Loucy (cell line): ENCODE measurements at regions not wholly inside any gene's neighbourhood (a gene's known extent, or its start where the extent isn't known, plus 50 kb on each side); places are given as distances from the start of the nearest gene placed in this dataset.

Experiments
- H2AFZ ChIP-seq: fragments of 200-600 bp; sonication (generic); 2 replicates; pipeline ENCODE4 v1.6.0; 2016; ENCODE audit warnings: antibody characterized with exemption, mild to moderate bottlenecking, low read length, moderate library complexity
- H3F3A ChIP-seq: fragments of 200-600 bp; 2 replicates; pipeline ENCODE4 v1.6.0; 2016; ENCODE audit warnings: antibody characterized with exemption, low read depth, mild to moderate bottlenecking
- H3K27me3 ChIP-seq: fragments of 200-600 bp; sonication (generic); 2 replicates; pipeline ENCODE4 v1.6.1; 2014; ENCODE audit warnings: low read length, mild to moderate bottlenecking; ENCODE audit not compliant: insufficient read depth, poor library complexity, severe bottlenecking
- H3K36me3 ChIP-seq: fragments of 200-600 bp; sonication (generic); 2 replicates; pipeline ENCODE4 v1.6.1; 2016; ENCODE audit warnings: low read length; ENCODE audit not compliant: insufficient read depth
- H3K4me1 ChIP-seq: fragments of 200-600 bp; sonication (generic); 2 replicates; pipeline ENCODE4 v1.5.1; 2014; ENCODE audit warnings: low read length, mild to moderate bottlenecking; ENCODE audit not compliant: insufficient read depth, poor library complexity, severe bottlenecking
- H3K4me2 ChIP-seq: fragments of 200-600 bp; sonication (generic); 2 replicates; pipeline ENCODE4 v1.6.0; 2014; ENCODE audit warnings: antibody characterized with exemption, low read length, low read depth, mild to moderate bottlenecking; ENCODE audit not compliant: poor library complexity, severe bottlenecking
- H3K4me3 ChIP-seq: fragments of 200-600 bp; sonication (generic); 2 replicates; pipeline ENCODE4 v1.5.1; 2014; ENCODE audit warnings: low read length, mild to moderate bottlenecking, mixed read lengths; ENCODE audit not compliant: poor library complexity, severe bottlenecking
- H3K79me2 ChIP-seq: fragments of 200-600 bp; sonication (generic); 2 replicates; pipeline ENCODE4 v1.6.1; 2014; ENCODE audit warnings: low read length; ENCODE audit not compliant: insufficient read depth
- H3K9ac ChIP-seq: fragments of 200-600 bp; sonication (generic); 2 replicates; pipeline ENCODE4 v1.6.0; 2014; ENCODE audit warnings: mild to moderate bottlenecking, low read depth, low read length, moderate library complexity; ENCODE audit not compliant: poor library complexity, severe bottlenecking
- H3K9me2 ChIP-seq: fragments of 200-600 bp; sonication (generic); replicated peaks from 2 replicates; pipeline ENCODE4 v1.6.1; 2016; ENCODE audit warnings: low read depth, low read length, mixed read lengths
- H3K9me3 ChIP-seq: fragments of 200-600 bp; sonication (generic); 2 replicates; pipeline ENCODE4 v1.6.1; 2014; ENCODE audit warnings: mild to moderate bottlenecking, antibody characterized with exemption, low read length, low read depth; ENCODE audit not compliant: insufficient read depth
- H4K20me1 ChIP-seq: fragments of 200-600 bp; sonication (generic); 2 replicates; pipeline ENCODE4 v1.6.0; 2014; ENCODE audit warnings: antibody characterized with exemption, low read length, mild to moderate bottlenecking; ENCODE audit not compliant: insufficient read depth, poor library complexity, severe bottlenecking
- EZH2phosphoT487 ChIP-seq: fragments of 200-600 bp; IDR thresholded peaks from 2 replicates; pipeline ENCODE4 v1.6.1; 2018; ENCODE audit warnings: antibody characterized with exemption, mild to moderate bottlenecking, moderate library complexity, borderline replicate concordance
- TF ChIP-seq, protein P1 (sequence below): fragments of 200-600 bp; sonication (generic); conservative IDR thresholded peaks from 2 replicates; pipeline ENCODE4 v1.5.1; 2014; ENCODE audit warnings: mild to moderate bottlenecking, antibody characterized with exemption, low read length

DNA sequence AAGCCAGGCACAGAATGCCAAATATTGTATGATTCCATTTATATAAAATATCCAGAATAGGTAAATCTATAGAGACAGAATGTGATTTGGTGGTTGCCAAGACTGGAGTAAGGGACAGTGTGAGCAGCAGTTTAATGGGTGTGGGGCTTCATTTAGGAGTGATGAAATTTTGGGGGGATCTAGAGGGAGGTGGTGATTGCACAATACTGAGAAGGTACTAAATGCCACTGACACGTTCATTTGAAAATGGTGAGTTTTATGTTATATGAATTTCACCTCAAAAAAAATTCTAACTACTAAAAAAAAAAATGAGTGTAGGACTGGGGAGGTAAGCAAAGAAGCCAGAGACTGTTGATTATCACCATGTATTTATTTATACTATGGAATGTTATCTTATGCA, 974.5 kb upstream of the ZEB2 start:
- Histone ChIP-seq H3K36me3 (no peaks in the 10 kb centered on the region), H3K27me3 (no peaks in the 10 kb centered on the region)

DNA sequence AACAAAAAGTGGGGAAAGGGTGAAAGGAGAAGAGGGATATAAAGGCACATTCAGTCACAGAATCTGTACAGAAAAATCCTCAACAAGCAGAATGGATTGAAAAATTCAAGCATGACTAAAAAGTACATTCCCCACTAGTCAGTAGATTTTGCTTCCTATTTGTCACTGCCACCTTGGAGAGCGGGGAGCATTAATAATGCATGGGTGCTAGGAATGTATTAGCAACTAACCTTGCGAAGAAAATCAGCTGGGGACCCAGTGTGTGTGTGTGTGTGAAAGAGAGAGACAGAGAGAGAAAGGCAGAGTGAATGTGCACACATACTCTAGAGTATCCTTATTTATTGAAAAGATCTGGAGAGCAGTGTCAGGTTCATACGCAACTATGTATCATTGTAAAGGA, 968.7 kb upstream of the ZEB2 start:
- Histone ChIP-seq H3K4me1 (no peaks in the 10 kb centered on the region), H3K9me3 (peaks cover 3% of the 10 kb centered on the region; the same call in 1 of the 2 replicates), H3K9me2 (no peaks in the 10 kb centered on the region), H3K4me2 (no peak overlapping the region), H3K27me3 (no peaks in the 10 kb centered on the region), H3F3A (no peaks in the 10 kb centered on the region), H4K20me1 (no peaks in the 10 kb centered on the region), H3K36me3 (no peaks in the 10 kb centered on the region), H3K9ac (no peak overlapping the region), H3K79me2 (no peaks in the 10 kb centered on the region), H2AFZ (no peak overlapping the region), H3K4me3 (no peak overlapping the region)
- no peak for TF ChIP-seq EZH2phosphoT487
- TF ChIP-seq, protein P1, sequence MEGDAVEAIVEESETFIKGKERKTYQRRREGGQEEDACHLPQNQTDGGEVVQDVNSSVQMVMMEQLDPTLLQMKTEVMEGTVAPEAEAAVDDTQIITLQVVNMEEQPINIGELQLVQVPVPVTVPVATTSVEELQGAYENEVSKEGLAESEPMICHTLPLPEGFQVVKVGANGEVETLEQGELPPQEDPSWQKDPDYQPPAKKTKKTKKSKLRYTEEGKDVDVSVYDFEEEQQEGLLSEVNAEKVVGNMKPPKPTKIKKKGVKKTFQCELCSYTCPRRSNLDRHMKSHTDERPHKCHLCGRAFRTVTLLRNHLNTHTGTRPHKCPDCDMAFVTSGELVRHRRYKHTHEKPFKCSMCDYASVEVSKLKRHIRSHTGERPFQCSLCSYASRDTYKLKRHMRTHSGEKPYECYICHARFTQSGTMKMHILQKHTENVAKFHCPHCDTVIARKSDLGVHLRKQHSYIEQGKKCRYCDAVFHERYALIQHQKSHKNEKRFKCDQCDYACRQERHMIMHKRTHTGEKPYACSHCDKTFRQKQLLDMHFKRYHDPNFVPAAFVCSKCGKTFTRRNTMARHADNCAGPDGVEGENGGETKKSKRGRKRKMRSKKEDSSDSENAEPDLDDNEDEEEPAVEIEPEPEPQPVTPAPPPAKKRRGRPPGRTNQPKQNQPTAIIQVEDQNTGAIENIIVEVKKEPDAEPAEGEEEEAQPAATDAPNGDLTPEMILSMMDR, result no peak

More for the DNA sequence above, 974.5 kb upstream of the ZEB2 start:
- no peak overlapping the region for H3K4me2 ChIP-seq
- no peak overlapping the region for H3K9ac ChIP-seq
- H3K79me2 ChIP-seq, result no peaks in the 10 kb centered on the region
- H3K9me2 ChIP-seq, result 0 out of 2 replicates have a peak, but pooled peaks cover 6% of the 10 kb centered on the region
- TF ChIP-seq, protein P1, result no peak
- TF ChIP-seq EZH2phosphoT487, result no peak
- H3K4me1 ChIP-seq, result no peaks in the 10 kb centered on the region
- H3K4me3 ChIP-seq, result no peak overlapping the region
- H2AFZ ChIP-seq, result no peak overlapping the region
- H4K20me1 ChIP-seq, result no peaks in the 10 kb centered on the region
- no peaks in the 10 kb centered on the region for H3F3A ChIP-seq
- peaks cover 3% of the 10 kb centered on the region; the same call in 1 of the 2 replicates for H3K9me3 ChIP-seq

DNA sequence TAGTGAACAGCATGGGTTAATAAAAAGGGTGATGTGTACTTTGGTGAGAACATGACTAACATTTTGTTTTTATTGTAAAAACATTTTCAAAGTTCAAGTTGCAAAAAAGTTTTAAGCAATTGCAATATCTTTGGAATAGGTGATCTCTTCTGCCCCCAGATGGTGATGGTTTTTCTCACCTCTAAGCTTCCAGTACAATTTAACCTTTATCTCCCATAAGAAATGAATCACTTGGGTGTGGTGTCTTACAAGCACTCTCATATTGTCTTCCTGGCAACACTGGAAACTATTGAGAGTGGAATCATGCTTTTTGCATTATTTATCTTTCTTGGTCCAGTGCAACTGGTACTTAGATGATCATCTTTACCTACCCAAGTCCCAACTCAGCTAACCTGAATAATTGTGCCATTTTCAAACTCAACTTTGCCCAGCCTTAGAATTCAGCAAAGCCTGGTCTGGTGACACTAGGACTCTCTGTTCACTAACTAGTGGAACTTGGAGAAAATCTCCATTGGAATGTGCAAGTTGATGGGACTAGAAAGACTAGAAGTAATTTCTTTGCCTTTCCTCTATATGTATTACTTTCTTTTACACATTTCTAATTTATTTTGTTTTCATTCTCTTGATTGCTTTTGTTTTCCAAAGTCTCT, 964.7 kb upstream of the ZEB2 start:
- H3K4me1 ChIP-seq, result no peaks in the 10 kb centered on the region
- no peaks in the 10 kb centered on the region for H3K9me3 ChIP-seq
- H3K79me2 ChIP-seq, result no peaks in the 10 kb centered on the region
- H3K27me3 ChIP-seq, result no peaks in the 10 kb centered on the region
- H2AFZ ChIP-seq, result no peak overlapping the region
- H3K4me3 ChIP-seq, result no peak overlapping the region
- TF ChIP-seq EZH2phosphoT487, result no peak
- TF ChIP-seq, protein P1, result peak; percentile 60
- no peak overlapping the region for H3K4me2 ChIP-seq
- no peaks in the 10 kb centered on the region for H4K20me1 ChIP-seq
- H3K9ac ChIP-seq, result no peak overlapping the region
- no peaks in the 10 kb centered on the region for H3F3A ChIP-seq
- H3K9me2 ChIP-seq, result no peaks in the 10 kb centered on the region
- H3K36me3 ChIP-seq, result no peaks in the 10 kb centered on the region
